ENCODE measurements at regions not wholly inside any gene's neighbourhood (a gene's known extent, or its start where the extent isn't known, plus 50 kb on each side); places are given as distances from the start of the nearest gene placed in this dataset.
"Not testable (repeated sequence)": the region's sequence is repeated elsewhere in the genome, so short reads cannot be mapped to it uniquely, and the experiment has no call there.

DNA sequence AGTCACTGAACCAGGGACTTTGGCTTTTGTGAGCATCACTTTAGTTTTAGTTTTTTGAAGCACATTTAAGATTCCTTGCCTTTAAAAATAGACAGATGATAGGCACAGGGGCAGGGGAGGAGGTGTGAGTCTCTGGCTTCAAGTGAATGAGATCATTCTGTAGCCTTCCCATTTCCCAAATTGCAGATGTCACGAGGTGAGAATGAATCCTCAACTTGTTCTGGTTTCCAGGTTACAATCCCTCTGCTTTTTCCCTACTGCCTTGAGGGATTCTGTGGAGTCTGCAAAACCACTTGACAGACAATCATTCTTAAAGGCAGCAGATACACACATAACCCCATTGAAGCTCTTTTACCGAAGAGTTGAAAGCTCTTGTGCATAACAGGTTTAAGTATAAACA is 332.4 kb downstream of the DMAC1 start:
- DNase-seq (ENCODE audit: low spot score): peak; percentile 2

DNA sequence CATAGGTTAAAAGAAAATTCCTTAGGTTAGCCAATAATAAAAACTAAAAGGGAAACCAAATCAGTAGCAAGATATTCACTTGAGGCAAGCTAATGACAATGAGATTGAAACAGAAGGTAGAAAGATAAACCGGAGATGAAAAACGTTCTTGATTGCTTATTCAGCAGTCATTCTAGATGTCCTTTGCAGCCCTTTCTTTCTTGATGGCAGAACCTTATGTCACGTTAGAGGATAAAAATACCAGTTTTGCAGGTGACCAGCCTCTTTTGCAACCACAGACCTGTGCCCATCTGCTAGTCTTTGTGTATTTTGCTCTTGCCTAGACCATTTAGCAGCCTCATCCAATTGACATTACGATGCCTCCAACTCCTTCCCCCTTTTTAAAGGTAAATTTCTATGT is 337.8 kb downstream of the DMAC1 start:
- DNase-seq (ENCODE audit: low spot score): no peak

DNA sequence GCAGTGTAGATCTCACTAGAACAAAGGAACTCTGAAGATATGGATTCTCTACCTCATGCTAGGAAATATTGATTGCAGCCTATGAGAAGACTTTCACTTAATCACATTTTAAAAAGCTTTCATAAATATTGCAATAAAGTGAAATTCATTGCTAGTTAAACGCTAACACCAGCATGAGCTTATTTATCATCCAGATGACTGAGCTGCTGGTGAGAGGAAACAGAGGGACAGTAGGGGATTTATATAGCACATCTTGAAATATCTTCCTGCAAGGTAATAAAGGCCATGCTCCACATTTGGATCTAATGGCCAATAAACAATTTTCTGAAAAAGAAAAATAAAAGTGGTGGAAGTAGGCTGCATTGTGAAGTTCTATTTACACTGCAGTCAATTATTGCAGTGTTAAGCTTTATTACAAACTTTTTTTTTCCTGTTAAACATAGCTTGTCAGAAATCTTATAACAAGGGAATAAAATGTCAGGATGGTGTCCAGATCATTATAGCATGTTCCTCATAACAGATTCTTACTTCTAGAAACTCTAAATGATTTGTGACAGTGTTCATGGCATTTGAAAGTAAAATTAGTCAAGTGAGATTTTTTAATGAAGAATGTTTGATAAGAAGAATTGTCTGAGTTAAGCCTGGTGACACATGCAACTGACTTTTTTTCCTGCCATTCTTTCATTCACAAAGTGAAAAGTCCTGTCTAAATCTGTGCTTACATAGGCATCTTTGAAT is 342.6 kb downstream of the DMAC1 start:
- no peak for DNase-seq (ENCODE audit: low spot score)

DNA sequence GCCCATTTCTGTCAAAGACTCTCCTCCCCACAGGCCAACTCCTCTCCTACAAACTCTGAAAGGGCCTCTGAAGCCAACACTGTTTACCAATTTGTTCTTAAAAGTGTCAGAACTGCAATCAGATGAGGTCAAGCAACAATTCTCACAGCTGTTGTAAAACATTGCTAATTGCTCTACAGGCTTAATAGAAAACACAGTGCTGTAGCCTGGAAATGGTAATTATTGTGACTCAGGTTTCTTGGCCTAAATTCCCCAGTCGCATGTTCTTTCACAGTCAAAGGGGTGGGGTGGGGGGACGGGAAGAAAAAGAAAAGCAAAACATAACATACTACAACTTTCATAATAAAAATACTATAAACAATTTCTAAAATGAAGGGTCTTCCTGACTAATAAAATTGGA is 343.2 kb downstream of the DMAC1 start:
- no peak for DNase-seq (ENCODE audit: low spot score)

DNA sequence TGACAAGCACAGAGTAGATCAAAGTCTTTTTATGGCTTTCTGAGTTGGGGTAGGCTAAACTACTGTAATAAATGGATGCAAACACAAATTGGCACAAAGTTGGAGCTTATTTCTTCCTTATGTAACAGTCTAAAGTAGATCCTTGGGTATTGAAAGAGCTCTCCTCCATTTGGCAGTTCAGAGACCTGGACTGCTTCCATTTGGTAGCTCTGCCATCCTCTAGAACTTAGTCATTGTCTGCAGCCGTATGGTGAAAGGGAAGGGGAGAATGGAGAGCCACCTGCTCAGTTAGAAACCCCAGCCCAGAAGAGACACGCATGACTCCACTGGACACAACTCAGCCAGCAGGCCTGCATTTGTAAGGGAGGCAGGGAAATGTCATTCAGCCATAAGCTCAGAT is 345.0 kb downstream of the DMAC1 start:
- no peak for DNase-seq (ENCODE audit: low spot score)

DNA sequence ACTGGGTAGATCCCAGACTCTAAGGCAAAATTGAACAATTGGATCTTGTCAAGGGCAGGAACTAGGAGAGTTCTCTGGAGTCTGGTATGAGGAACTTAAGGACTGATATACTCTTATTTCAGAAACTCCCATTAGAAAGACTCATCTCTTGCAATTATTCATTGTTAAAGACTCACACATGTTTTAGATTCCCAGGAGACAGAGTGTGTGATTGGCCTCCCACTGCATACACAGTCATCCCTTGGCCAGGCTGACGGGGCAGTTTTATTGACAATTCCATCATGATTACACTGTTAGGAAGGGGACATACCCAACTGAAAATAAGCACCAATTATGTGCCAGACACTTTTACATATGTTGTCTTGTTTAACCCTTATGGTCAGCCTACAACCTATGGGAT is 347.2 kb downstream of the DMAC1 start:
- no peak for DNase-seq (ENCODE audit: low spot score)

DNA sequence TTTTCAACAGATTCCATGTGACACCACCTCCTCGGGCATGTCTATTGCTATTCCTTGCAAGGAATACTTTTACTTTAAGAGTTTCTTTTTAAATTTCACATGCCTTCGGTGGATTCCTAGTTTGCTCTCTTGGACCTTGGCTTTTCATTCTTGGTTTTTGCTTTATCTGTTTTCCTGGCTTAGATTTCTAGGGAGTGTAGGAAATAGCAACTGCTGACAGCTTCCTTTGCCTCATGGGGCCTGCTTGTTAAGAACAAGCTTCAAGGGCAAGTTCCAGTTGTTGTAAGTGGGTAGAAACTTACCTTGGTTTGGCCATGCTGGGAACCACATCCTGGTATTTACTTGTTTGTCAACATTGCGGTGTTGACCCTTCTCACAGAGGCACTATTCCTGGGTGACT is 348.5 kb downstream of the DMAC1 start:
- DNase-seq (ENCODE audit: low spot score): no peak

DNA sequence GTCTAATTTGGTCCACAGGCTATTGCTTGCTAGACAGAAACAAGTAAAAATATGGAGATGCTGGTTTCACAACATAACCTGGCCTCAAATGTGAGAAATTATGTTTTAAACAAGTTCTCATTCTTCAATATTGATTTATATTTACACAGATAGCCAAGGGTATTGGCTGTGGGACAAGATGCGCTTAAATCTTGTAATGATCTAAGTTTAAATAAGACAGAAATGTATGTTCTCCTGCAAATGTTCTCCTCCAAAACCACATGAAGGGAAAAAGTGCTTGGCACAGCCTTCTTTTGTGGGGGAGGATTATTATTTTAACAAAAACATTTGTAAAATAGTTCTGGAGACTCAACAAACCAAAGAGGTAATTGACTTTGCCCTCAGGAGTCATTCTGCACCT is 356.0 kb downstream of the DMAC1 start:
- no peak for DNase-seq (ENCODE audit: low spot score)

DNA sequence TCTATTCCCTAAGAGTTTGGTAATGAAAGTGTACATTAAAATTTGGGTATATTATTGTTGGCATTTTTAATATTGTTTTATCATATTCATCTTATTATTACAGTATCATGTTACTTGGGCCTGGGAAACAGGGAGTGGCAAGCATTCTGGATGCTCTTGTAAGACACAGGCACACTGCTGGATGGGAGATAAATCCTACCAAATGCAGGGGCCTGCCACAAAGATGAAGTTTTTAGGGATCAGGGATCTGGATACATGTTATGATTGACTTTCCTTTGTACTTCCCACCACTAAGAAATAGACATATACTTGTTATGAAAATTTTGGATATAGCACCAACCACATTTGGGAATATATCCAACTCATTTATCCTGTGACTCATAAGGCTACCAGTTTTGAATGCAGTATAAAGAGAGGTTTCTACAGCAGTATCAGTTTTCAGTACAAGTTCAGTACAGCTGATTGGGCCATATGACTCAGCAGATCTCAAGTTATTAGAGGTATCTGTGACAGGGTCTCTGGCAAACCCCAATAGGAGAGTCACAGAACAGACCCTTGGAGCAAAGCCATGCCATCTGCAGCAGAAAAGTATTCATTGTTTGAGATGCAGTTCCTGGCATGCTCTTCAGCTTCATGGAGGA is 360.1 kb downstream of the DMAC1 start:
- no peak for DNase-seq (ENCODE audit: low spot score)

DNA sequence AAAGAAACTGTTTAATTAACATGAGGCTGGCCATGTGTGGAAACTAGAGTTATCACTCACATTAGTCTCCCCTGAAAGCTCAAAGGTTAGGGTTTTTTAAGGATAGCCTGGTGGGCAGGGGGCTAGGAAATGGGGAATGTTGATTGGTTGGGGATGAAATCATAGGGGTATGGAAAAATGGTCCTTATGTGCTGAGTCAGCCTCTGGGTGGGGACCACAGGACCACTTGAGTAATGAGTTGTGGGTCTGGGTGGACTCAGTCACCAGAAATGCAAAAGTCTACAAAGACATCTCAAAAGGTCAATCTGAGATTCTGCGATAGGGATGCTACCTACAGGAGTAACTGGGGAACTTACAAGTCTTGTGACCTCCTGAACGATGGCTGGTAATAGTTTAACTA is 362.8 kb downstream of the DMAC1 start:
- no peak for DNase-seq (ENCODE audit: low spot score)

DNA sequence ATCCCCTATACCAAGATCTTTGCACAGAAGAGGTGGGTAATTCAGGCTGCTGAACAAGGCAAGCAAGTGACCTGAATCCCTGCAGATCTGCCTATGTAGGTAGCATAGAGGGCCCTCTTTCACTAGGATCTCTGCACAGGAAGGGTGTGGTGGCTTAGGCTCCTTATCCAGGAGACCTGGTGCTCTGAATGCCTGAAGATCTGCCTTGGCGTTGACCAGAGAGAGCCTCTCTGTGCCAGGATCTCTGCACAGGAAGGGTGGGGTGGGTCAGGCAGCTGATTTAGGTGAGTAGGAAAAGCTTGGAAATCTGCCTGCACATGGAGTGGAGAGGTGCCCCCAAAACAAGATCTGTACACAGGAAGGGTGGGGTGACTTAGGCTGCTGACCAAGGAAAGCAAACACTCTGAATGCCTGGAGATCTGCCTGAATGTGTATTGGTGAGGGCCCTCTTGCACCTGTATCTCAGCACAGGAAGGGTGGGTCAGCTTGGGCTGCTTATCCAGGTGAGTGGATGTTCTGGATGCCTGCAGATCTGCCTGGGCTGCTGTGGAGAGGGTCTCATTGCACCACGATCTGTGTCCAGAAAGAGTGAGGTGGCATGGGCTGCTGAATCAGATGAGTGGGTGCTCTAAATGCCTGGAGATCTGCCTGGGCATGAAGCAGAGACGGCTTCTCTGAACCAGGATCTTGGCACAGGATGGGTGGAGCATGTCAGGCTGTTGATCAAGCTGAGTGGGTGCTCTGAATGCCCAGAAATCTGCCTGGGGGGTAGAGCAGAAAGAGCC is 365.9 kb downstream of the DMAC1 start:
- no peak for DNase-seq (ENCODE audit: low spot score)

DNA sequence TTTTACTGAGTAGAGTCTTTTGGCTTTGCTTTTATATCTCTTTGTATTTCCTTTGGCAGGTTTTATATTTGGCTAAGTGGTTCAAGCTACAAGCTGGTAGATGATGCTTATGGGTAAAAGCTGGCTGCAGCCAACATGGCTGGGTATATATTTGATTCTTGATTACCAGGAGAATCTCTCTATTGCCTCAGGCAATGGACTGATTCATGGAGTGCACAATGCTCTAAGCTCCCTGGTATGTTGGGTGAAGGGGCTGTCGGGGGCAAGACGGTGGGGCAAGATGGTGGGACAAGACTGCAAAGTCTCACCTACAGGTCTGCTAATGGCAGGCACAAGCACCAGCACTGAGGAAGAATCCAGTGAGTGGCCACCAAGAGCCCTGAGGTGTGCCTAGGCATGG is 366.6 kb downstream of the DMAC1 start:
- no peak for DNase-seq (ENCODE audit: low spot score)

DNA sequence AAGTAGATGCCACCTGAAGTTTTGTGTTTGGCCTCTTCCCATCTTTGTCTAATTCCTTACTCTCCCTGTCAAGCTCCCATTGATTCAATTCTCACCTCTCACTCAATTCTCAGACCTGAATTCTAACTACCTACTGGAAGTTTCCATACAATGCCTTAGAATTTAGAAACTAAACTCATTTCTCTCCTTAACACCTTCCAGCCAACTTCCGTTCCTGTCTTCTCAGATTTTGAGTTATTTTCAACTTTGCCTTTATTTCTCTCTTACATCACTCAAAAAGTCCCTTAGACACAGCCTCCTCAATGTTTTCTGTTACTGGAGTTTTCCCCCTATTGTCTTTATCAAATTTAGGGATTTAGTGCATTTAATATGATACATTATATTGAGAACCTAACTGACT is 382.2 kb downstream of the DMAC1 start:
- not testable (repeated sequence) for DNase-seq (ENCODE audit: low spot score)

DNA sequence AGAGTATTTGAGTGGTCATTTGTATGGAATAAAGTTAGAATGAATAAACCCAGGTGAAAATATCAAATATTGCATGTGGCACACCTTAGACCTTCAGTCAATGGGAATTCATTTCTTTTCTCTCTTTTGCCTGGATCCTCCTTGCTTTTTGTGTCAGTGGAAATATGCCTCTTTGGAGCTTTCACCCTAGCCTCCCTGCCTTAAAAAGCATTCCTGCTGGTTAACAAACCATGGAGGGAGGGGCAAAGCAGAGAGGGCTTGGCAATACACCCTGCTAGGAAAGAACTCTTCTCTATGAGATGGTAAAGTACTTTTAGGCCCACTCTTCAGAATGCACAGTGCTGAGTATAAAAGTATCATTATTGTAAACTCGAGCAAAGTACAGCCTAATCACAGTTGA is 383.7 kb downstream of the DMAC1 start:
- no peak for DNase-seq (ENCODE audit: low spot score)

DNA sequence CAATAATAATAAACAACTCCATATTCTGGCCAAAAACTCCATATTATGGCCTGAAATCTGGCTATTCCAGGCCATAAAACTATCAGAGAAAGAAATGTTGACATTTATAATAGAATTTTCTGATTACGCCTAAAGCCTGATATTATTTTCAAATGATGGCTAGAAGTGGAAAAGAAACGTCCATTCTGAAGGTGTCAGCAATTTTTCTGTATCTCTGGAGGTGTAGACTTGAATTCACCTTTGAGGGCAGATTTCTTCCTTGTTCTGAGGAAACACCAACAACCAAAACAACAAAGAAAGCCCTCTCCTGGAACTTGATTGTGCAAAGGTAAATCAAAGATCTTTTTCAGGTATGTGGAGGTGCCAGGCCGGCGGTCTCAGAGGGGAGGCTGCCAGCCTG is 390.7 kb downstream of the DMAC1 start:
- no peak for DNase-seq (ENCODE audit: low spot score)

DNA sequence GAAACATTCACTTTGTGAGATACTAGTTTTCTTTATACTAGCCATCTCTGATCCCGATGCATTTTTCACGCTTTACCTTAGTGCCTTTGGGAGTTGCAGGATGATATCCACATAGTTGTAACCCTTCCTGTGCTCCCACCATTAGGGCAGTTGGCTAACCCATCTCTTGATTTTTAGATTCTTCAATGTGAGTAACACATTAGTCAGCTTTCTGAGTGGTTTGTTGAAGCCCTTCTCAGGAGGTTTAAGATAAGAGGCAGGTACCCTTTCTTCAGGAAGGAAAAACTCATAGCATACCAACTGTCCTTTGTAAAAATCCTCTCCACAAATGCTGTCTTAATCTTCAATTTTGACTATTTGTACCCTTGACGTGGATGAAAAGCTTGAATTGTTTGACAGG is 392.3 kb downstream of the DMAC1 start:
- DNase-seq (ENCODE audit: low spot score): no peak

DNA sequence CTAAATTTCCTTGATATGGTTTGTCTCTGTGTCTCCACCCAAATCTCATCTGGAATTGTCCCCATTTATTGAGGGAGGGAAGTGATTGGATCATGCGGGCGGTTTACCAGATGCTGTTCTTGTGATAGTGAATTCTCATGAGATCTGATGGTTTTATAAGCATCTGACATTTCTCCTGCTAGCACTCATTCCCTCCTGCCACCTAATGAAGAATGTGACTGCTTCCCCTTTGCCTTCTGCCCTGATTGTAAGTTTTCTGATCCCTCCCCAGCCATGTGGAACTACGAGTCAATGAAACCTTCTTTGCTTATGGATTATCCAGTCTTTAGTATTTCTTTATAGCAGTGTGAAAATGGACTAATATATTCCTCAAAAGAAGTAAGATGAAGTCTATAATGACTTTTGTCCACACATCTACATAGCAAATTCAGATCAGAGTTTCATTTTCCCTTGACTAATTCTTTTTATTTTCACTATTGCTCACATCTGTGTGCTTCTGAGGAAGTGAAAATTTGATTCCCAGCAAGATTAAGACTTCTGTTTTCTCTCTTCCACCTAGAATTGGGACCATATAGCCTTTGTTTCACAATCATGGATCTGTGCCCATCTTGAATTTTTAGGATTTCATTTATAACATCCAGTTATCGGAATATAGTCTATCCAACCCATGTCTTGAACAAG is 393.5 kb downstream of the DMAC1 start:
- DNase-seq (ENCODE audit: low spot score): no peak

DNA sequence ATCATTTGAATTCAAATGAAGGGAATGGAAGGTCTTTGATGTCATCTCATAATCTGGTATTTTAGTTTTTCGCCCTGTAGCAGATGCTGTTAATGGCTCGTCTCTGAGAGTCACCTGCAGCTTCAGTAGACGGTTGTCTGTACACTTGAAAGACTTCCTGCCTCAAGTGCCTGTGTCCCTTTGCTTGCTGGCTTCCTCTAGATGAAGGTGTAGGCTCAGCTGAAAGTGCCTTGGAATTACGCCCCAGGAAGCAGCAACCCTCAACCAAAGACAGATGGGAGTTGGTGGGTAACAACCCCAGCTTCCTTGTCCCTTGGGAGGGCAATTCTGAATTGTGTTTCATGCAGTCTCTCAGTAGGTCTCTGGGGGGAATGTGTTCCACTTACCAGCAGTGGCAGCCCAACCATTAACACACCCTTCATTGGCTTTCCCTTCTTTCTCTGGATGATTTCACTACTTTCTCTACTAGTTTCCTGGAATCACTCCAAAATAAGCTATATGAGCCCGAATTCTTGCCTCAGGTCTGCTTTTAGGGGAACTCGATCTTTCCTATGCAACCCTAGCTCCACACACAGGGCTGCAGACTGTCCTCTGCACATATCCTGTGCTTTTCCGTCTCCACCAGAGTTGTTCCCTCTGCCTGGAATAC is 395.6 kb downstream of the DMAC1 start:
- no peak for DNase-seq (ENCODE audit: low spot score)

DNA sequence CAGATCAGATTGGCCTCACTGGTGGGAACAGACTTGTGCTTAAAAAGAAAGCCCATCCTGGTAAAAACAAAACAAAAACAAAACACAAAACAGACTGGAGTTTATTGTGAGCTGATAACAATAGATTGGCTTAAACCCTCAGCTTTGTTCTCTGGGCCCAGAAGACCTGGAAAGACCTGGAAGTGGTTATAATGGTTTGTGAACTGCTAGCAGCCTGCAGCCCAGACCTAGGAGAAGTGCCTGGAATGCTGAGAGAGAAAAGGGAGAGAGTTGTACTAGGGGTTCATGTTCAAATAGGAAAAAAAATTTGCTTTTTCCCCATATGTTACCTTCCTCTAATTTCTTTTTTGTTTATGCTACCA is 396.6 kb downstream of the DMAC1 start:
- no peak for DNase-seq (ENCODE audit: low spot score)

DNA sequence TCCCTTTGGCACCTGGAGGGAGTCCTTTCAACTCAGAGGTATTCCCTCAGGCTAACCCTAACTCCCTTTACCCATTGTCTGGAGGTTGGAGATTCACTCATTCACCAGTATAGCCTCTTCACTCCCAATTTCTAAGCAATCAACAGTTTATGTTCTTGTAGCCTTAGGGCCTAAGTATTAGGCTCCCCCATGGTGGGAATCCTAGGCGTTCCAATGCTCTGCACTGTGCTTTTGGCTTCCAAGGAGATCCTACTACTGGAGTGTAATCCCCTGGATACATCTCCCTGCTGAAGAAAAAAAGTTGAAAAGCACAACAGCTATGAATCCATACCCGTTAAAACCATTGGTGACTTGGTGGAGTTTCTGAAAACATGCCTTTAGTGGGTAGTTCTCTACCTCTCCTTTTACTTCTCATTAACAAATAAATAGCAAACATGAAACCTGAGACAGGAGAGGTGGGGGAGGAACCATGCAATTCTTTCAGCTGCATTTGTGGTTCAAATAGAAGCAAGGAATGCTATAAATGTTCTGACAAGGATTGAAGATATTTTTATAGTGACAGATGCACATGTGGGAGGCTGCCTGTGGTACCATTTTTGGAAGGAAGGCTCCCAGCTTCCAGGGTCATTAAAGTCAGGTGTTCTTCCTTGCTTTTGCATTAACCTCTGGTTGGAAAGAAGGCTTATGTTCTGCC is 397.1 kb downstream of the DMAC1 start:
- DNase-seq (ENCODE audit: low spot score): peak; percentile 21

DNA sequence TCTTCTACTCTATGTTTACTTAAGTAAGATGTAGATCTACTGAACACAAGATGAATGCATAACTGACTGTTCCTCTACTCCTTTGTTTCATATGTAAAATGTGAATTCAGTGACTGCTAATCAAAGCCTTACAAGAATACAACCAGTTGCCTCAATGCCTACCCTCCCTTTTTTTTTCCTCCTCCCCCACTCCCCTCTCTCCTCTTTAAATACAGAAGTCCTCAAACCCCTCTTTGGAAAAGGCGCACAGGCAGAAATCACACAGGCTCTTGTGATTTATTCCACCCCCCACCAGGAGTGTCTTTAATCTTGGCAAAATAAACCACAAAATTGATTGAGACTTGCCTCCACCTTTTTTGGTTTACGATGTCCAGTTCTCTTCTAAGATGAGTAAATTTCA is 398.5 kb downstream of the DMAC1 start:
- DNase-seq (ENCODE audit: low spot score): no peak
